ENCODE measurements at regions not wholly inside any gene's neighbourhood (a gene's known extent, or its start where the extent isn't known, plus 50 kb on each side); places are given as distances from the start of the nearest gene placed in this dataset.

- no peak for TF ChIP-seq ZNF274 (IDR thresholded peaks at IDR 0.05; ENCODE audit: low read depth, low read length)
- no peak for TF ChIP-seq SUZ12 (IDR thresholded peaks at IDR 0.05; ENCODE audit: extremely low read depth, insufficient read depth, insufficient read length)
Measured at GRCh38 chr12:58323676-58324075, 382.3 kb downstream of the ATP23 start.
